ENCODE measurements at regions not wholly inside any gene's neighbourhood (a gene's known extent, or its start where the extent isn't known, plus 50 kb on each side); places are given as distances from the start of the nearest gene placed in this dataset.

GRCh38 chr10:85175635-85176034, 847.2 kb downstream of the CCSER2 start:
- TF ChIP-seq GATA2 (IDR thresholded peaks at IDR 0.05; ENCODE audit: low read depth, low read length) (no peak), GATA3 (IDR thresholded peaks at IDR 0.05; ENCODE audit: low read depth, low read length) (no peak)
